Spleen (tissue), 11 donors: ENCODE measurements at regions not wholly inside any gene's neighbourhood (a gene's known extent, or its start where the extent isn't known, plus 50 kb on each side); places are given as distances from the start of the nearest gene placed in this dataset.

ENCODE experiments used
- DNase-seq: peaks from one replicate; pipeline ENCODE4 v3.0.0-alpha.2; 2020
- H3K27ac ChIP-seq, 8 donors: fragments of 200-600 bp; sonication (generic) in 7 of 8; 1 replicate in 4 of 8; 2 replicates in 4 of 8; pipeline versions ENCODE4 v1.5.0 to v1.8.0; 2016 to 2021; ENCODE audit warnings: inconsistent platforms in 4 of 8, mild to moderate bottlenecking in 4 of 8, moderate library complexity in 1 of 8
- H3K27me3 ChIP-seq, 7 donors: fragments of 200-600 bp; sonication (generic) in 6 of 7; replicated peaks in 1 of 7; 1 replicate in 4 of 7; 2 replicates in 3 of 7; pipeline versions ENCODE4 v1.5.0 to v1.8.0; 2016 to 2021; ENCODE audit warnings: inconsistent platforms in 3 of 7, mild to moderate bottlenecking in 1 of 7
- H3K36me3 ChIP-seq, 6 donors: fragments of 200-600 bp; sonication (generic) in 5 of 6; 1 replicate in 4 of 6; 2 replicates in 2 of 6; pipeline versions ENCODE4 v1.5.0 to v1.8.0; 2016 to 2021; ENCODE audit warnings: inconsistent platforms in 2 of 6
- H3K4me1 ChIP-seq, 6 donors: fragments of 200-600 bp; sonication (generic) in 5 of 6; 1 replicate in 3 of 6; 2 replicates in 3 of 6; pipeline versions ENCODE4 v1.5.0 to v1.8.0; 2016 to 2021; ENCODE audit warnings: inconsistent platforms in 3 of 6
- H3K4me3 ChIP-seq, 8 donors: fragments of 200-600 bp; sonication (generic) in 7 of 8; 1 replicate in 4 of 8; 2 replicates in 4 of 8; pipeline versions ENCODE4 v1.5.0 to v1.8.0; 2016 to 2021; ENCODE audit warnings: inconsistent platforms in 4 of 8, mild to moderate bottlenecking in 4 of 8, moderate library complexity in 2 of 8
- H3K9me3 ChIP-seq, 8 donors: fragments of 200-600 bp; sonication (generic) in 7 of 8; 1 replicate in 4 of 8; 2 replicates in 4 of 8; pipeline versions ENCODE4 v1.5.0 to v1.8.0; 2016 to 2021; ENCODE audit warnings: inconsistent platforms in 4 of 8
- CTCF ChIP-seq, 11 experiments: fragments of 200-600 bp in 7 of 11; fragments of 450-650 bp in 4 of 11; sonication (generic) in 4 of 11; IDR thresholded peaks in 8 of 11; conservative IDR thresholded peaks in 3 of 11; 1 replicate in 7 of 11; 2 replicates in 4 of 11; pipeline versions ENCODE4 v1.4.0 to v1.8.0; 2016 to 2021; ENCODE audit warnings: antibody characterized with exemption in 11 of 11, inconsistent platforms in 4 of 11, mild to moderate bottlenecking in 1 of 11
- POLR2A ChIP-seq, 3 donors: fragments of 450-650 bp; IDR thresholded peaks; one replicate each; pipeline ENCODE4 v1.5.1; 2017; ENCODE audit warnings: antibody characterized with exemption in 3 of 3, mild to moderate bottlenecking in 1 of 3
- POLR2AphosphoS5 ChIP-seq, 3 donors: sonication (generic); formaldehyde crosslinking; IDR thresholded peaks; one replicate each; pipeline ENCODE4 v1.5.1; 2017; ENCODE audit warnings: antibody characterized with exemption in 3 of 3
- WGBS, 5 donors: extraction: QIAGEN DNeasy Blood & Tissue Kit in 3 of 5; methylation state at CpG; one replicate each; pipeline versions ENCODE4 v1.1.5 to v1.1.7; 2013 to 2018; 5-methylcytosine and 5-hydroxymethylcytosine counted together
- intact Hi-C: fragments of 100-400 bp; cut with DNase I; formaldehyde crosslinking; loops from one replicate; pipeline ENCODE4 v1.15.0; 2023; ENCODE audit warnings: low total_unique reads
- donor health status: healthy with polysubstance abuse.
- donor health status: DM: no; HTN: no; CAD: no; lungs with moderate emphysema.
- donor health status: DM: no; HTN: no; CAD: no.
- donor health status: Bipolar disorder and iron deficiency.
- donor health status: healthy.
- donor health status: DM: no; HTN: no; CAD: no.
- donor health status: DM: yes; HTN: yes; CAD: no.

GRCh38 chrX:147847999-147848398 is 63.7 kb upstream of the FMR1 start:
- no peaks in the 10 kb centered on the region for H3K36me3 ChIP-seq
- no peak for TF ChIP-seq POLR2A (IDR thresholded peaks at IDR 0.05)
- TF ChIP-seq CTCF (IDR thresholded peaks at IDR 0.05 in 8 of 11, conservative IDR thresholded peaks at IDR 0.05 in 3 of 11): no peak
- no peak for TF ChIP-seq POLR2AphosphoS5 (IDR thresholded peaks at IDR 0.05)
- H3K4me1 ChIP-seq: no peaks in the 10 kb centered on the region
- no peak overlapping the region for H3K27ac ChIP-seq
- no peaks in the 10 kb centered on the region for H3K9me3 ChIP-seq
- DNase-seq: no peak
- no peak overlapping the region for H3K4me3 ChIP-seq
- intact Hi-C loops: no loop called here
- H3K27me3 ChIP-seq: no peaks in the 10 kb centered on the region
- 47 to 63% (median 59%) methylated on average over 7 of the region's 7 CpGs for WGBS, 5 donors

- Histone ChIP-seq H3K27me3 (no peaks in the 10 kb centered on the region), H3K4me1 (no peaks in the 10 kb centered on the region), H3K9me3 (no peaks in the 10 kb centered on the region), H3K36me3 (no peaks in the 10 kb centered on the region), H3K27ac (no peak overlapping the region), H3K4me3 (no peak overlapping the region)
- DNase-seq: no peak
- TF ChIP-seq POLR2AphosphoS5 (IDR thresholded peaks at IDR 0.05) (no peak), CTCF (IDR thresholded peaks at IDR 0.05 in 8 of 11, conservative IDR thresholded peaks at IDR 0.05 in 3 of 11) (no peak), POLR2A (IDR thresholded peaks at IDR 0.05) (no peak)
- WGBS, 5 donors: 78 to 96% (median 91%) methylated on average over 2 of the region's 2 CpGs
- intact Hi-C loops: no loop called here
Observed at GRCh38 chrX:147848543-147849443, 62.9 kb upstream of the FMR1 start.

- DNase-seq: no peak
- TF ChIP-seq POLR2AphosphoS5 (IDR thresholded peaks at IDR 0.05) (no peak), CTCF (IDR thresholded peaks at IDR 0.05 in 8 of 11, conservative IDR thresholded peaks at IDR 0.05 in 3 of 11) (no peak), POLR2A (IDR thresholded peaks at IDR 0.05) (no peak)
- H3K4me3 ChIP-seq: no peak overlapping the region
- no peaks in the 10 kb centered on the region for H3K4me1 ChIP-seq
- H3K27ac ChIP-seq: no peak overlapping the region
- H3K27me3 ChIP-seq: no peaks in the 10 kb centered on the region
- WGBS, 5 donors: 45 to 73% (median 54%) methylated on average over 3 of the region's 3 CpGs
- H3K36me3 ChIP-seq: no peaks in the 10 kb centered on the region
- intact Hi-C loops: no loop called here
- no peaks in the 10 kb centered on the region for H3K9me3 ChIP-seq
Observed at GRCh38 chrX:147850875-147851274, 60.8 kb upstream of the FMR1 start.

GRCh38 chrX:147853701-147854100 is 58.0 kb upstream of the FMR1 start:
- intact Hi-C loops: no loop called here
- Histone ChIP-seq H3K36me3 (no peaks in the 10 kb centered on the region), H3K4me1 (no peaks in the 10 kb centered on the region), H3K27me3 (no peaks in the 10 kb centered on the region), H3K27ac (no peak overlapping the region), H3K4me3 (no peak overlapping the region), H3K9me3 (no peaks in the 10 kb centered on the region)
- no peak for DNase-seq
- 54 to 97% (median 85%) methylated on average over 1 to 2 of the region's 2 CpGs for WGBS, 5 donors
- TF ChIP-seq CTCF (IDR thresholded peaks at IDR 0.05 in 8 of 11, conservative IDR thresholded peaks at IDR 0.05 in 3 of 11) (no peak), POLR2A (IDR thresholded peaks at IDR 0.05) (no peak), POLR2AphosphoS5 (IDR thresholded peaks at IDR 0.05) (no peak)
